SJSA1 (cell line): ENCODE measurements at regions not wholly inside any gene's neighbourhood (a gene's known extent, or its start where the extent isn't known, plus 50 kb on each side); places are given as distances from the start of the nearest gene placed in this dataset.
"Not testable (repeated sequence)": the region's sequence is repeated elsewhere in the genome, so short reads cannot be mapped to it uniquely, and the experiment has no call there.

ENCODE experiments used
- DNase-seq, 2 experiments: peaks; one replicate each; pipeline ENCODE4 v3.0.0-alpha.2; 2015 to 2020; ENCODE audit warnings: low spot score in 2 of 2, low read depth in 1 of 2
- H3K27ac ChIP-seq: fragments of 250-450 bp; sonication (Bioruptor Pico); 2 replicates; pipeline ENCODE4 v1.5.1; 2020; ENCODE audit warnings: mild to moderate bottlenecking, moderate library complexity
- H3K27me3 ChIP-seq: fragments of 250-450 bp; sonication (Bioruptor Pico); replicated peaks from 2 replicates; pipeline ENCODE4 v1.5.1; 2020; ENCODE audit warnings: mild to moderate bottlenecking, moderate library complexity
- H3K36me3 ChIP-seq: fragments of 250-450 bp; sonication (Bioruptor Pico); 2 replicates; pipeline ENCODE4 v1.5.1; 2020; ENCODE audit warnings: mild to moderate bottlenecking
- H3K4me1 ChIP-seq: fragments of 250-450 bp; sonication (Bioruptor Pico); replicated peaks from 2 replicates; pipeline ENCODE4 v1.6.1; 2021; ENCODE audit warnings: mild to moderate bottlenecking
- H3K4me3 ChIP-seq: fragments of 250-450 bp; sonication (Bioruptor Pico); 2 replicates; pipeline ENCODE4 v1.5.1; 2020; ENCODE audit warnings: mild to moderate bottlenecking
- H3K9me3 ChIP-seq: fragments of 250-450 bp; sonication (Bioruptor Pico); replicated peaks from 2 replicates; pipeline ENCODE4 v1.5.1; 2020; ENCODE audit warnings: mild to moderate bottlenecking

GRCh38 chr17:82998637-82999036, 80.8 kb upstream of the METRNL start:
- DNase-seq = no peak
- 0 out of 2 replicates have a peak, but pooled peaks cover 5% of the 10 kb centered on the region for H3K4me1 ChIP-seq
- peaks cover 7% of the 10 kb centered on the region; the same call in 1 of the 2 replicates for H3K9me3 ChIP-seq
- H3K36me3 ChIP-seq = peaks cover 6% of the 10 kb centered on the region; the same call in 1 of the 2 replicates
- no peak overlapping the region for H3K27ac ChIP-seq
- H3K27me3 ChIP-seq = no peaks in the 10 kb centered on the region
- no peak overlapping the region for H3K4me3 ChIP-seq

DNA sequence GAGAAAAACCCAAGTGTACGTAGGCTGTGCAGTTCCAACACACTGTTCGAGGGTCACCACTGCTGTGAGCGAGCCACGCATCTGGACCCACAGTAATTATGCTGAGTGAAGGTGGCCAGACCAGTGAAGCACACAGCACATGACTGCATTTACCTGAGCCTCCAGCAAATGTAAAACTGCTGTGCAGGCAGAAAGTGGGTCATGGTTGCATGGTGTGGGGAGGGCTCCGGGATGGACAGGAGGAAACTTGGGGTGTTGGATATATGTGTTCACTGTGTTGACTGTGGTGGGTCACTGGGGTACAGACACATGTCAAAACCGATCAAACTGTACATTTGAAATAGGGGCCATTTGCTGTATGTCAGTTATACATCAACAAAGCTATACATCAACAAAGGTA, 78.7 kb upstream of the METRNL start:
- Histone ChIP-seq H3K4me3 (no peak overlapping the region), H3K27me3 (no peaks in the 10 kb centered on the region), H3K36me3 (peaks cover 15% of the 10 kb centered on the region), H3K4me1 (0 out of 2 replicates have a peak, but pooled peaks cover 5% of the 10 kb centered on the region), H3K27ac (no peak overlapping the region), H3K9me3 (peaks cover 10% of the 10 kb centered on the region)
- no peak for DNase-seq

DNA sequence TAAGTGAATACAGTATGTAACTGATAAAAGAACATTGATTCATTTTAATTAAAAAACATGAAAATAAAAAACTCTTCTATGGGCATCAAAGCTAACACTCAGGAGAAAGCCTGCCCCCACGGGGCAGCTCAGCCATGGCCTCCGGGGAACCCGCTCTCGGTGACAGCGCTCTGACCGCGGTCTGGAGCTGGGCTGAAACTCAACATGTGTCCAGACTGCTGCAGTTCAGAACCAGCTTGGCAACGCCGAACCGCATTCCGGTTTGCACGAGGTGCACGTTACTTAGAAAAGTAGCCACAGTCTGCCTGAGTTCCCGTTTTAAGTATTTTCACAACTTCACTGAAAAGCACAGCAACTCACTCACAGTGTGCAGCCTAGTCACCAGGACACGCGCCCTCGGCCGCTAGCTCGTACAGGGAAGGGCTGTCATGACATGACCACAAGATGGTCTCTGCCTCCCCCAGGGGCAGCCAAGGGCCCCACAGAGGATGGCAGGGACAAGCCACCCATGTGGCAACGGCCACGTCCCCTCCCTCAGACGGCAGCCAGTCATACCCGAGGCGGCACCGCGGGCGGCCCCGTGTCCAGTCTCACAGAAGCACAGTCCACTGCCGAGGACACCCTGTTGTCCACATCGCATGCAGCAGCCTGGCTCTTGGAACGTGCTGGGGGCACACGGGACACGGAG, 77.1 kb upstream of the METRNL start:
- H3K4me3 ChIP-seq = no peak overlapping the region
- peaks cover 6% of the 10 kb centered on the region for H3K9me3 ChIP-seq
- H3K4me1 ChIP-seq = 0 out of 2 replicates have a peak, but pooled peaks cover 5% of the 10 kb centered on the region

GRCh38 chr17:83004791-83005380, 74.5 kb upstream of the METRNL start:
- Histone ChIP-seq H3K4me1 (no peaks in the 10 kb centered on the region), H3K27ac (no peak overlapping the region), H3K27me3 (no peaks in the 10 kb centered on the region), H3K36me3 (peaks cover 30% of the 10 kb centered on the region), H3K4me3 (no peak overlapping the region), H3K9me3 (peaks cover 3% of the 10 kb centered on the region; the same call in 1 of the 2 replicates)
- DNase-seq = peak in 1 of 2 experiments; percentile 43

More for the DNA sequence above, 77.1 kb upstream of the METRNL start:
- no peak for DNase-seq
- peaks cover 25% of the 10 kb centered on the region for H3K36me3 ChIP-seq
- no peak overlapping the region for H3K27ac ChIP-seq
- H3K27me3 ChIP-seq = no peaks in the 10 kb centered on the region

GRCh38 chr17:83005639-83006038, 73.8 kb upstream of the METRNL start:
- H3K27me3 ChIP-seq = no peaks in the 10 kb centered on the region
- DNase-seq = peak in 1 of 2 experiments; percentile 46
- H3K9me3 ChIP-seq = peaks cover 3% of the 10 kb centered on the region; the same call in 1 of the 2 replicates
- peaks cover 7% of the 10 kb centered on the region for H3K4me1 ChIP-seq
- H3K36me3 ChIP-seq = peaks cover 28% of the 10 kb centered on the region
- H3K4me3 ChIP-seq = no peak overlapping the region
- no peak overlapping the region for H3K27ac ChIP-seq

DNA sequence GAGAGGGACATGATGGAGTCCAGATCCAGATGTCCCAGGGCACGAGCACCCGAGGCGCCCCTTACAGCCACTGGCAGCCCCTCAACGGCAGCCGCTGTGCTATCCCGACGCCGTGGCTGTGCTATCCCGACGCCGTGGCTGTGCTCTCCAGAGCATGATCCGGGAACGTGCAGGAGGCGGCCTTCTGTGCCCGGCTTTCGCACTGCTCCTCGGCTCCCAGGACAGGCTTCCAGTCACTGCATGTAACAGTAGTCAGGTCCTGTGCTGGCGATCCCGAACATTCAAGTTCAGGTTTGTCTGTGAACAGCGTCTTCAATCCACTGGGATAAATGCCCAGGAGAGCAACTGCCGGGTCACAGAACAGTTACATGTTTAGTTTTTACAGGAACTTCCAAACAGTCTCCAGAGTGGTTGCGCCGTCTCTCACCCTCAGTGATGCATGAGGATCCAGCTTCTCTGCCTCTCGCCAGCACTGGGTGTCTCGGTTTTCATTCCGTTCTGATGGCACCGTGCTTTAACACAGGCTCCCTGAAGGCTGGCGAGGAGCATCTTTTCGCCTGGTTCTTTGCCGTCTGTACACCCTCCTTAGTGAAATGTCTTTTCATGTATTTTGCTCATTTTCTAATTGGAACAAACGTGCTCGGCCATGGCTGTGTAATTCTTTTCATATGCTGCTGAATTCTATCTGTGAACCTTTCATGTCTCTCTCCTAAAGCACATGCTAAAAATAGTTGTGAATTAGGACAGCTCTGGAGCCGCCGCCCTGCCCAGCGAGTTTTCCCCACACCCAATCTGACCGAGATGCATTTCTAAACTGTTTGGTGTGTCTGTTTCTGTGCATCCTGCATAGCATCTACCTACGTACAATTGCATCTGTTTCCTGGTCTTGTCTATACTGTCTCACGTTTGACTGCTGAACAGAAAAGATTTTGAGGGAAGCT, 72.6 kb upstream of the METRNL start:
- H3K27ac ChIP-seq = no peak overlapping the region
- DNase-seq = peak in 1 of 2 experiments; percentile 42
- peaks cover 3% of the 10 kb centered on the region; the same call in 1 of the 2 replicates for H3K9me3 ChIP-seq
- H3K4me3 ChIP-seq = no peak overlapping the region
- H3K4me1 ChIP-seq = peaks cover 13% of the 10 kb centered on the region
- H3K27me3 ChIP-seq = no peaks in the 10 kb centered on the region
- peaks cover 24% of the 10 kb centered on the region for H3K36me3 ChIP-seq

- Histone ChIP-seq H3K27me3 (no peaks in the 10 kb centered on the region), H3K4me3 (no peak overlapping the region), H3K27ac (no peak overlapping the region), H3K36me3 (peaks cover 24% of the 10 kb centered on the region), H3K4me1 (peaks cover 18% of the 10 kb centered on the region), H3K9me3 (peaks cover 3% of the 10 kb centered on the region; the same call in 1 of the 2 replicates)
- DNase-seq = peak in 1 of 2 experiments; percentile 41
These were observed 71.8 kb upstream of the METRNL start for GRCh38 chr17:83007504-83008185.

GRCh38 chr17:83008186-83008510, 71.3 kb upstream of the METRNL start:
- peaks cover 3% of the 10 kb centered on the region; the same call in 1 of the 2 replicates for H3K9me3 ChIP-seq
- H3K36me3 ChIP-seq = peaks cover 24% of the 10 kb centered on the region
- peaks cover 23% of the 10 kb centered on the region for H3K4me1 ChIP-seq
- no peak overlapping the region for H3K27ac ChIP-seq
- DNase-seq = peak in 1 of 2 experiments; percentile 29
- no peak overlapping the region for H3K4me3 ChIP-seq
- H3K27me3 ChIP-seq = no peaks in the 10 kb centered on the region

- H3K4me3 ChIP-seq = no peak overlapping the region
- H3K4me1 ChIP-seq = peaks cover 25% of the 10 kb centered on the region
- H3K36me3 ChIP-seq = peaks cover 25% of the 10 kb centered on the region
- no peaks in the 10 kb centered on the region for H3K27me3 ChIP-seq
- H3K9me3 ChIP-seq = peaks cover 3% of the 10 kb centered on the region; the same call in 1 of the 2 replicates
- DNase-seq = no peak
- no peak overlapping the region for H3K27ac ChIP-seq
These were observed 70.9 kb upstream of the METRNL start for GRCh38 chr17:83008526-83008925.

- no peaks in the 10 kb centered on the region for H3K27me3 ChIP-seq
- DNase-seq = no peak
- no peak overlapping the region for H3K27ac ChIP-seq
- H3K9me3 ChIP-seq = peaks cover 3% of the 10 kb centered on the region; the same call in 1 of the 2 replicates
- H3K36me3 ChIP-seq = peaks cover 27% of the 10 kb centered on the region
- peaks cover 28% of the 10 kb centered on the region for H3K4me1 ChIP-seq
- no peak overlapping the region for H3K4me3 ChIP-seq
These were observed 69.8 kb upstream of the METRNL start for GRCh38 chr17:83009414-83010205.

GRCh38 chr17:83010206-83011200, 68.9 kb upstream of the METRNL start:
- Histone ChIP-seq H3K4me1 (peaks cover 28% of the 10 kb centered on the region), H3K4me3 (no peak overlapping the region), H3K27ac (no peak overlapping the region)

GRCh38 chr17:83011676-83012075, 67.7 kb upstream of the METRNL start:
- not testable (repeated sequence) for DNase-seq, H3K4me3 ChIP-seq, H3K9me3 ChIP-seq, H3K27ac ChIP-seq, H3K27me3 ChIP-seq, H3K36me3 ChIP-seq
- peaks cover 28% of the 10 kb centered on the region for H3K4me1 ChIP-seq

More at GRCh38 chr17:83010206-83011200, 68.9 kb upstream of the METRNL start:
- no peaks in the 10 kb centered on the region for H3K9me3 ChIP-seq
- peaks cover 19% of the 10 kb centered on the region for H3K36me3 ChIP-seq
- peak; percentile 77 to 82 for DNase-seq
- no peaks in the 10 kb centered on the region for H3K27me3 ChIP-seq
